NCI-H345 treated with DMSO at 0.1 percent for 48 hours (cell line): ENCODE measurements at regions not wholly inside any gene's neighbourhood (a gene's known extent, or its start where the extent isn't known, plus 50 kb on each side); places are given as distances from the start of the nearest gene placed in this dataset.
"Not testable (repeated sequence)": the region's sequence is repeated elsewhere in the genome, so short reads cannot be mapped to it uniquely, and the experiment has no call there.

ENCODE experiments used
- DNase-seq: peaks from one replicate; lab custom pipeline; 2025; ENCODE audit not compliant: unreplicated experiment; lab: John Stamatoyannopoulos, UW

DNA sequence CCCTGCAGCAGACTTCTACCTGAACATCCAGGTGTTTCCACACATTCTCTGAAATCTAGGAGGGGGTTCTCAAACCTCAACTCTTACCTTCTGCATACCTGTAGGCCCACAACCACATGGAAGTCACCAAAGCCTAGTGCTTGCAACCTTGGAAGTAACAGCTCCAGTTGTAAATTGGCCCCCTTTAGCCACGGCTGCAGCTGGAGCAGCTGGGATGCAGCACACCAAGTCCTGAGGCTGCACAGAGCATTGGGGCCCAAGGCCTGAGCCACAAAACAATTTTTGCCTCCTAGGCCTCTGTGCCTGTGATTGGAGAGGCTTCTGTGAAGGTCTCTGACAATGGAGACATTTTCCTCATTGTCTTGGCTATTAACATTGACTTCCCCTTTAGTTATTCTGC lies 772.4 kb upstream of the INTU start:
- no peak for DNase-seq

DNA sequence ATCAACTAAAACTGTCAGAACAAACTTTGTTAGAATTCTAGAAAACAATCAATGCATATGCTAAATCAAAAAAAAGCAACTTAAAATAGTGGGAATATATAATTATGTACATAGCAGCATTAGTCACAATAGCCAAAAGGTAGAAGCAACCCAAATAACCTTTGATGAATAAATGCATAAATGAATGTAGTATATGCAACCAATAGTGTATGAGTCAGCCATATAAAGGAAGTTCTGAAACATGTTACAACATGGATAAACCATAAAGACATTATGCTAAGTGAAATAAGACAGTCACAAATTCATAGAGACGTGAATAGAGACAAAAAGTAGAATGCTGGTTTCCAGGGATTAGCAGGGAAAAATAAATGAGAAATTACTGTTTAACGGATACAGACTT lies 762.8 kb upstream of the INTU start:
- DNase-seq, result no peak

DNA sequence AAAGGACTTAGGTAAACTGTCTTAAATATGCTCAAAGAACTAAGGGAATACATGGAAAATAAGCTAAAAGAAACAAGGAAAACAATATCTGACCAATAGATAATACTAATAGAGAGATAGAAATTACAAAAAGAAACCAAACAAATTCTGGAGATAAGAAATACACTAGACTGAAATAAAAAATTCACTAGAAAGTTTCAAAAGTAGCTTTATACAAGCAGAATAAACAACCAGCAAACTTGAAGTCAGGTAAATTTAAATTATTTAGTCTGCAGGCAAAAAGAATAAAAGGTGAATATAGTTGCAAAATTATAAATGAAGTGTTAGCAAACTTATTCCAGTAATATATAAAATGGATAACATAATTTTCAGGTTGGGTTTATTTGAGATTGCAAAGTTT lies 760.9 kb upstream of the INTU start:
- no peak for DNase-seq

DNA sequence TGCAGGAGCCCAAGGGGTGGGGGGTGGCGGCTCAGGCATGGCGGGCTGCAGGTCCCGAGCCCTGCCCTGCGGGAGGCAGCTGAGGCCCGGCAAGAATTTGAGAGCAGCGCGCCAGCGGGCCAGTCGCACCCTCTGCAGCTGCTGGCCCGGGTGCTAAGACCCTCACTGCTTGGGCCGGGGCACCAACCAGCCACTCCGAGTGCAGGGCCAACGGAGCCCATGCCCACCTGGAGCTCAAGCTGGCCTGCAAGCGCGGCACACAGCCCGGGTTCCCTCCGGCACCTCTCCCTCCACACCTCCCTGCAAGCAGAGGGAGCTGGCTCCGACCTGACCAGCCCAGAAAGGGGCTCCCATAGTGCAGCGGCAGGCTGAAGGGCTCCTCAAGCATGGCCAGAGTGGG lies 758.2 kb upstream of the INTU start:
- no peak for DNase-seq

DNA sequence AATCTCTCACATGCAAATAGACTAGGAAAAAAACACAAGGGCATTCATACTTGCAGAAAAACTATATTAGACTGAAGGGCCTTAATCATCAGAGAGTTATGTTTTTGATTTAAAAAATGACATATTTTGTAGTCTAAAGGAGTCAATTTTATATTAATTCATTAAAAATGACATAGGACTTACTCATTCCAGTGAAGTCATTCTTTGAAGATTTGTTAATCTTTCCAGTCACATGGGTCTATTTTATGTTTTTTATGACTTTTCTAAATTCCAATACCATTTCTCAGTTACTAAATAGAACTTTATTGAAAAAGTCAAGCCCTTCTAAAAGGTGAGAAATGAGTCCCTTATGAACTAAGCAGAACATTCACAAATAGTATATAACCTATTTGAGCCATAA lies 743.8 kb upstream of the INTU start:
- DNase-seq, result no peak

DNA sequence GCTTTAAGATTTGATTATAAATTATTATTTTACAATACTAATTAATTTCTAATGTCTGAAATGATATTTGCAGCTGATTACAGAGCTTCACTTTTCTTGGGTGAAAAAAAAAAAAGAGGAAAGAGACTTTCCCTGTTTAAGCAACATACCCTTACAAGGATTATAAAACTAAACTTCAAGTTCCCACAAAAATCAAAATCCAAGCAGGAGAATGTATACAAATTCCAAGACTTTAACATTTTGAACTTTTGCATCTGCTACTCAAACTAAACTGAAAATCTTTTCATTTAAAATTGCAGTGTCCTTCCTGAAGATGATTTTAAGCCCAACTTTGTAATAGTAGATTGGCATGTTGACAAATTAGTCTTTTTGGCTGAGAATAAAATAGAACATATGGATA lies 742.4 kb upstream of the INTU start:
- DNase-seq, result no peak

DNA sequence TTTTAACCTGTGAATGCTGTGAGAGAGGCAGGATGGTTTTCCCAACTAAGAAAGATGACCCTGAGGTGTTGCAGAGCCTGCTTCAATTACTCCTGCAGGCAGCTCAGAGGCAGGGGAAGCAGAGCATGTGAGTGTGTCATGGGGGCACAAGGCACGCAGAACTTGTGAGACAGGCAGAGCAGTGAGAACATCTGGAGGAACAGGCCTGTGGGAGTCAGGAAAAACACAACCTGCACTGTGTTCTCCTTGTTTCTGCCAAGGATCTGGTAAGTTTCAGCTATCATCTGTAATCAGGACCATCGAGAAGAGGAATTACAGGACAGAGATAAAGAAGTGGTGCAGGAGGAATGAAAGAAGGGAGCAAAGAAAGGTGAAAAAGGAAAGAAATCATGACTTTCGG lies 741.8 kb upstream of the INTU start:
- no peak for DNase-seq

DNA sequence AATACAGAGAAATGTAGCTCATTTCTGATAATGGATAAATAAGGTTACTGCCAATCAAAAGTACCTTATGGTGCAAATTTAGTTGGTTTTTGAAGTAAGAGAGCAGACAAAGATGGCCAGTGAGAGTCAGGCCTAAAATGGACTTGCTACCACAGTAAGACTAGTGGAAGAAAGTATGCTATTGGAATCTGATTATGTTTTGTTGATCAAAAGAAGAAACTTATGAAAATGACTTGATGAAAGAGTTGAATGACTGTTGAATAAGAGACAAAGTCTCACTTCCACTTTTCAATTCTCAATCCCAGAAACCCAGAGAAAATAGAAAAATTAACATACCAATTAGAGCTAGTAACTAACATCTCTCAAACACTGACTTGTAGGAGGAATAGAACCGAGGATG lies 737.8 kb upstream of the INTU start:
- DNase-seq, result no peak

DNA sequence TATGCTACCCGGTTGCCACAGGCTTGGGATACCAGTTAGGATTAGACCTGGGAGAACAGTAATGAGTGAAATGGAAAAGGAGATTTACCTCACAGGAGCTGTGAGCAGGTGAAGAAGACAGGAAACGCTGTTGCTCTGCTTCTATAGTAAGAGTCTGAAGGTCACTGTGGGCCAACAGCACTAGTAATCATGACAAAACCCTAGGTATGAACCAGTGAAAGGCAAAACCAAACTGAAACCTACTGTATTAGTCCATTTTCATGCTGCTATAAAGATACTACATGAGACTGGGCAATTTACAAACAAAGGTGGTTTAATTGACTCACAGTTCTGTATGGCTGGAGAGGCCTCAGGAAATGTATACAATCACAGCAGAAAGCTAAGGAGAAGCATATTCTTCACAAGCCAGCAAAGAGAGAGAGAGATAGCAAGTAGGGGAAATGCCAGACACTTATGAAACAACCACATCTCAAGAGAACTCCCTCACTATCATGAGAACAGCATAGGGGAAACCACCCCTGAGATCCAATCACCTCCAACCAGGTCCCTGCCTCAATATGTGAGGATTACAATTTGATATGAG lies 736.7 kb upstream of the INTU start:
- DNase-seq, result no peak

DNA sequence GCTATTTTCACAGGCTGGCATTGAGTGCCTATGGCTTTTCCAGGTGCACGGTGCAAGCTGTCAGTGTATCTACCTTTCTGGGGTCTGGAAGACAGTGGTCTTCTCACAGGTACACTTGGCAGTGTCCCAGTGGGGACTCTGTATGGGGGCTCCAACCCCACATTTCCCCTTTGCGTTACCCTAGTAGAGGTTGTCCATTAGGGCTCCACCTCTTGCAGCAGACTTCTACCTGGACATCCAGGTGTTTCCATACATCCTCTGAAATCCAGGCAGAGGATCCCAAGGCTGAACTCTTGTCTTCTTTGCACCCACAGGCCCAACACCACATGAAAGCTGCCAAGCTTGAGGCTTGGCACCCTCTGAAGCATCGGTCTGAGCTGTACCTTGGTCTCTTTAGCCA lies 735.7 kb upstream of the INTU start:
- DNase-seq, result no peak

DNA sequence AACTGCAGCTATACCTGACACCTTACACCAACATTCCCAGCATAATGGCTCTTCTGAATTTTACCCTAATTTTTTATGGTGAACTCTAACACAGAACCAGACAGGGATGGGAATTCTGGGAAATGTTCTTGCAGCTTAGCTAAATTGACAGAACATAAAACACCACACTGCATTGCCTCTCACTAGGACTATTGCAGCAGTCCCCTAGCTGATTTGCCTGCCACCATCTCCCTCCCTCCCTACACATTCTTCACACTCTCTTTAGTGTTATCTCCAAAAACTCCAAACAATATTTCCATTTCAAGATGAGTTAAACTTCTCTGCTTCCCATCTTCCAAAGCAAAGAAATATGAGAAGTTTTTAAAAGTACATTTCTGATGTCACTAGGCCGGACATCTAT lies 733.9 kb upstream of the INTU start:
- DNase-seq, result no peak

DNA sequence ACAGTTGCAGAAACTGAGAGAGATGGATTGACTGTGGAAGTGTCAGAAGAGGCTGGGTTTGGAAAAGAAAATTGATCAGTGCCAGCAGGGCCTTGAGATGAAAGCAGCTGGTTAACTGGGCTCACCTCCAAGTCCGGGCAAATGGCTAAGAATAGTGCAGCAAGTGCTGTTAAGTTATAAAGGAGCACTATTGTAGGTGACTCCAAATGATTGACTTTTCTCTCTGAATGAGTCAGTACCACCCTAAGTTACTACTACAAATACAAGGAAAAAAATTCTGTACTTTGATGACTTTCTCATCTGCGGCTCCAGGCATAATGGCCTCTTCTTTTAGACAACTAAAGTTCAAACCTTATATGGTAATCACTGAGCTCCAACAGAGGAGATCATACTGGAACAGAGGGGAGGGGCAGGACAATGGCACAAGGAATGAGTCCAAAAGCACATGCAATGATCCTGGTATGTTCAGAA lies 733.4 kb upstream of the INTU start:
- DNase-seq, result no peak

DNA sequence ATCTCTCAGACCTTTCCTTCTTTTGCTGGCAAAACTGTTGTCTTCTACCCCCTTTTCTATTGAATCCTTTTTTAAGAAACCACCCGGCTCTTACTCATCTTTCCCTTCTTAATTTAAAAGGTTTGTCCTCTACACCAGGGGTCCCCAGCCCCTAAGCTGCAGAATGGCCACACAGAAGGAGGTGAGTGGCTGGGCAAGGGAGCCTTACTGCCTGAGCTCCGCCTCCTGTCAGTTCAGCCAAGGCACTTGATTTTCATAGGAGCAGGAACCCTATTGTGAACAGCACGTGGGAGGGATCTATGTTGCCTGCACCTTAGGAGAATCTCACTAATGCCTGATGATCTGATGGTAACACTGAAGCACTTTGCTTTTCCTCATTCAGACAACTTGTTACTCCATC lies 726.3 kb upstream of the INTU start:
- DNase-seq, result no peak

DNA sequence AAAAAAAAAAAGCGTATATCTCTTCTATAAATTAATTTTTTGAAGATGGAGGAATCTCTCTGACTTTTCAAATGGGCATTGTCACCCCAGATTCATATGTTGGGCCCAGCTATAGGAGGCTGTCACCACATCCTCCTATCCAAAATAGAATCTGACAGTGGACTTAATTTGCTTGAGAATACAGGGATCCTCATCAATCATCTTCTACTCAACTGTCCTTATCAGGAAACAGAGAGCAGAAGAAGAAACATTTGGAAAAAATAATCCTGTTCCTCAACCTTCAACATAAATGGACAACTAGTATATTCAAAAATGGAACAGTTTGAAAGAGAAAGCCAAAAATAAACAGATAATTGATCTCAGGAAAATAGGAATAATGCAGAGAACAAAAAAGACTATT lies 725.4 kb upstream of the INTU start:
- DNase-seq, result no peak

DNA sequence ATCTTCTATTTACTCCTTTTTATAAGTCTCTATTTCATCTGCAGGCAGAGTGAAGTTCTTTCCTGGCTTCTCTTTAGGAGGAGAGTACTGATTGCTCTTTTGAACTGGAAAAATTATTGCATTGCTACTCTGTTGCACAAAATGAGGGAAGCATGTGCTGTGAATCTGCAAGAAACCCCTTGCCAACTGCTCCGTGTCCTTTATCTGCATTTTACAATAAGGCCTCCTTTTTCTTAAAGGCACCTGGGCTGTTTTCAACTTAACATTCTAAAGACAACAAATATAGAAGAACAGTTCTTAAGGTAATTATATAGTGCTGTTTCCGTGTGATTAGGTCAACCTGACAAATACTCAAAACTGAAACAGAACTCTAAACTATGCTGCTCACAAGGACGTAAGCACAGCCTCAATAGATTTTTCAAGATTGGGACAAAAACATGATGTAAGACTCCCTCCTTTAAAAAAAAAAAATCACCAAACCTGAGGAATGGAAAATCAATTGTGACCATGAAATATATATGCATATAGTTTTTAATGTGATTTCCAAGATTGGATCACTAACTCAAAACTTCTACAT lies 716.6 kb upstream of the INTU start:
- no peak for DNase-seq

DNA sequence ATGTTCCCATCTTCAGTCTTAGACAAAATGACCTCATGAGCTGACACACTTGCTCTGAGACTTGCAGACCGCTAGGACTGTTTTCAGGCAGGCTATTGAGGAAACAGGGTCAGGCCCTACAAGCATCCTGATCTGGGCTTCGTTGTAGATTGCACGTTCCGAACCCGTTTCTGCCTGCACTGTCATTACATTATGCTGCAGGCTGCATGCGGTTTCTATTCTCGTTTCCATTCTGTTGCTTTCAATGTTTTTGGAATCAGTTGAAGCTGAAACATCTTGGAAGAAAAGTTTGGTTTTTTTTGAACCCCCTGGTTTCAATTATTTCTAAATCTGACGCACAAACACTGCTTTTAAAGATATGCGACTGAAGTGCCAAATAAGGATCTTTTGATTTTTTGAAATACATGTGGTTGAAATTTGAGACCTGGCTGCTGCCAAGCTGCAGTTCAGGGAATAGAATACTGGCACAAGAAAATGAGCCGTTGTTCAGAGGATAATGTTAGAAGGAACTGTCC lies 716.1 kb upstream of the INTU start:
- no peak for DNase-seq

DNA sequence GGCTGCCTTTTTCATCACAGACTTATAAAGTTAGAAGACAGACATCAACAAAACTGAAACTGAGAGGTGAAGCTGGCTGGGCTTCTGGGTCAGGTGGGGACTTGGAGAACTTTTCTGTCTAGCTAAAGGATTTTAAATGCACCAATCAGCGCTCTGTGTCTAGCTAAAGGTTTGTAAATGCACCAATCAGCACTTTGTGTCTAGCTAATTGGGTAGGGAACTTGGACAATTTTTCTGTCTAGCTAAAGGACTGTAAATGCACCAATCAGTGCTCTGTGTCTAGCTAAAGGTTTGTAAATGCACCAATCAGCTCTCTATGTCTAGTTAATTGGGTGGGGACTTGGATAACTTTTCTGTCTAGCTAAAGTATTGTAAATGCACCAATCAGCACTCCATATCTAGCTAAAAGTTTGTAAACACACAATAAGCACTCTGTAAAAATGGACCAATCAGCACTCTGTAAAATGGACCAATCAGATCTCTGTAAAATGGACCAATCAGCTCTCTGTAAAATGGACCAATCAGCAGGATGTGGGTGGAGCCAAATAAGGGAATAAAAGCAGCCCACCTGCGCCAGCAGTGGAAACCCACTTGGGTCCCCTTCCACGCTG lies 710.3 kb upstream of the INTU start:
- DNase-seq, result not testable (repeated sequence)

DNA sequence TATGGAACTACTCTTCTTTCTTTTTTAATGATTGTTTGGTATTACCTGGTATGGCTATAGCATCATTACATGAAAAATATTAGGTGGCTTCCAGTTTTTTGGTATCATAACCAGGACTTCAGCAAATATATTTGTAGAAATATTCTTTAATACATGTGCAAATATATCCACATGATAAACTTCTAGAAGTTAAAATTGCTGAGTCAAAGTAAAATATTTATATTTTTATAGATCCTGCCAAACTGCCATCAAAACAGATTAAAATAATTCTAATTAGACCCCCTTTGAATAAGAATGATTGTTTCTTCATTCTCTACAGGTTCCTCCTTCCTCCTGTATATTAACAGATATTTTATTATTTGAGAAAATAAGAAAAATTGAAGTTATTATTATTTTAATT lies 708.5 kb upstream of the INTU start:
- no peak for DNase-seq

DNA sequence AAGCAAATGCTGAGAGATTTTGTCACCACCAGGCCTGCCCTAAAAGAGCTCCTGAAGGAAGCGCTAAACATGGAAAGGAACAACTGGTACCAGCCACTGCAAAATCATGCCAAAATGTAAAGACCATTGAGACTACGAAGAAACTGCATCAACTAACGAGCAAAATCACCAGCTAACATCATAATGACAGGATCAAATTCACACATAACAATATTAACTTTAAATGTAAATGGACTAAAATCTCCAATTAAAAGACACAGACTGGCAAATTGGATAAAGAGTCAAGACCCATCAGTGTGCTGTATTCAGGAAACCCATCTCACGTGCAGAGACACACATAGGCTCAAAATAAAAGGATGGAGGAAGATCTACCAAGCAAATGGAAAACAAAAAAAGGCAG lies 702.7 kb upstream of the INTU start:
- not testable (repeated sequence) for DNase-seq

DNA sequence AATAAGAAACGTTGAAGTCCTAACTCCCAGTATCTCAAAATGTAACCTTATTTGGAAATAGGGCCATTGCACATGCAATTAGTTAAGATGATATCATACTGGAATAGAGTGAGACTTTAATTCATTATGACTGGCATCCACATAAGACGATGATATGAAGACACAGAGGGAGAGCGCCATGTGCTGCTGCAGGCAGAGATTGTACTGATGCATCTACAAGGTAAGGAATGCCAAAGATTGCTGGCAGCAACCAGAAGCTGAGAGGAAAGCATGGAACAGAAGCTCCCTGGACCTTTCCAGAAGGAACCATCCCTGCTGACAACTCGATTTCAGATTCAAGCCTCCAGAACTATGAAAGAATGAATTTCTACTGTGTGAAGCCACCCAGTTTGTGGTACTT lies 697.0 kb upstream of the INTU start:
- DNase-seq, result no peak

DNA sequence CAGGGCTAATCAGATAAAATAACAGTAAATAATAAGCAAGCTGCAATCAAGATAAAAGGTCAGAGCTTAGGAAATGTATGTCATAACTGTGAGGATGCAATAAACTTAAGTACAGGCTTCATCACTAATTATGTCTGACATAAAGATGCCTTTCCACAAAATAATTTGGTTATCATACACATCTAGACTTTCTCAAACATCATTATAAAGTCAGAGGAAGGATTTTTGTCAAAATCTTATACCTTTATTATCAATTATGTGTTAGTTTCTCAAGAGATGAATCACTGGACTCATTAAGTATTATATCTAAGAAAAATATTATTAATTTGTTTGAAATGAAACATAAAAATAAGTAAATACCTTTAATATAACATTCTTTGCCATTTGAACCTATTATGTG lies 695.4 kb upstream of the INTU start:
- DNase-seq, result no peak

DNA sequence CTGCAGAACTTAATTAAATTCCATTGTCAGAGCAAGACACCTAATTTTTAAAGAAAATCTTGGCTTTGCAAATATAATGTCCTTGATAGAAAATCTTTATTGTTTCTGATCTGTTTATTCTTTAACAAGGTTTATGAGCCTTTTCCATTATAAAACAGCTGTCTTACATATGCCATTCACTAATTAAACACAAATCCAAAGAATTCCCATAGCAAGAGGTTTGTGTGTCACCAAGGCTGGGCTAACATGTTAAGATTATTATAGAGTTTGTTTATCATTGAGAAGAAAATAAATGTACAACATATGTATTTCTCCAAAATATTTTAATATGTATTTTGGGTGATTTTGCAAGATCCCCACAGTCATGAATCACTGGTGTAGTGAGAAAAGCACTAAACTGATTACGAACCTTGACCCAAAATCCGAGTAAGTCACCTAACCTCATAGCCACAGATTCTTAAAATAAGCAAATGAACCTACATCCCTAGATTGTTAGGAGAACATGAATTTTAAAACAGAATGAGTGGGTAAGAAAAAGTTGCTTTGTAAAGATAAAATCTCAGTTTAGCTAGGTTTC lies 694.8 kb upstream of the INTU start:
- DNase-seq, result no peak
